ENCODE measurements at regions not wholly inside any gene's neighbourhood (a gene's known extent, or its start where the extent isn't known, plus 50 kb on each side); places are given as distances from the start of the nearest gene placed in this dataset.
A peak's percentile ranks its signal among the peaks of the same experiment; 100 is the strongest.

- DNase-seq (ENCODE audit: low spot score) (peak; percentile 46), ATAC-seq (peak; percentile 93)
- Mint-ChIP-seq H3K27me3 (ENCODE audit: insufficient read depth, low read depth, poor library complexity) (peaks cover 2% of the 10 kb centered on the region), H3K9me3 (no peaks in the 10 kb centered on the region), H3K27ac (peak overlapping the region; percentile 82), H3K4me1 (peaks cover 33% of the 10 kb centered on the region), H3K36me3 (ENCODE audit: low read depth) (no peaks in the 10 kb centered on the region), H3K4me3 (no peak overlapping the region)
- Histone ChIP-seq H3K79me2 (replicated peaks; ENCODE audit: insufficient read depth) (no peaks in the 10 kb centered on the region), H3K4me3 (no peak overlapping the region), H3K27me3 (ENCODE audit: insufficient read depth) (no peaks in the 10 kb centered on the region), H3K27ac (ENCODE audit: low read depth) (no peak overlapping the region), H3K36me3 (ENCODE audit: insufficient read depth) (no peaks in the 10 kb centered on the region), H2AFZ (peak overlapping the region; percentile 85; the same call in 1 of the 2 replicates), H4K20me1 (replicated peaks; ENCODE audit: insufficient read depth) (no peaks in the 10 kb centered on the region), H3K4me1 (ENCODE audit: insufficient read depth) (peaks cover 21% of the 10 kb centered on the region), H3K4me2 (peak overlapping the region; percentile 57; the same call in 1 of the 2 replicates), H3K9me2 (ENCODE audit: insufficient read depth) (no peaks in the 10 kb centered on the region), H3F3A (replicated peaks; ENCODE audit: low read depth) (no peaks in the 10 kb centered on the region)
- TF ChIP-seq CTCF (conservative IDR thresholded peaks at IDR 0.05; ENCODE audit: low read depth in 2 of 2) = no peak
- TF ChIP-seq REST (IDR thresholded peaks at IDR 0.05; ENCODE audit: unreplicated experiment) = no peak
- TF ChIP-seq CREB1 (CRISPR knock-in tag; IDR thresholded peaks at IDR 0.05; ENCODE audit: low read depth) = no peak
- TF ChIP-seq NANOG (IDR thresholded peaks at IDR 0.05; ENCODE audit: borderline replicate concordance) = no peak
- TF ChIP-seq EZH2 (IDR thresholded peaks at IDR 0.05; ENCODE audit: low read depth, unreplicated experiment) = no peak
- 0 out of 2 replicates have a peak, but pooled peaks have one; percentile 4 for TF ChIP-seq ZNF462 (CRISPR knock-in tag; IDR thresholded peaks at IDR 0.05)
- TF ChIP-seq STAT1 (IDR thresholded peaks at IDR 0.05; ENCODE audit: unreplicated experiment) = no peak
- no peak for TF ChIP-seq ZNF114 (CRISPR knock-in tag; IDR thresholded peaks at IDR 0.05)
- TF ChIP-seq ETS1 (IDR thresholded peaks at IDR 0.05) = no peak
- peak; percentile 62 for TF ChIP-seq ZNF331 (CRISPR knock-in tag; IDR thresholded peaks at IDR 0.05; ENCODE audit: low read depth)
- TF ChIP-seq EZH2phosphoT487 (IDR thresholded peaks at IDR 0.05; ENCODE audit: unreplicated experiment) = no peak
- no peak for TF ChIP-seq JUNB (IDR thresholded peaks at IDR 0.05; ENCODE audit: unreplicated experiment)
- TF ChIP-seq POLR2AphosphoS5 (IDR thresholded peaks at IDR 0.05; ENCODE audit: low read depth) = no peak
Measured at GRCh38 chr2:88857951-88858411, 166.5 kb downstream of the RPIA start.
